ENCODE measurements at regions not wholly inside any gene's neighbourhood (a gene's known extent, or its start where the extent isn't known, plus 50 kb on each side); places are given as distances from the start of the nearest gene placed in this dataset.

GRCh38 chr4:22595684-22596083 is 79.8 kb upstream of the ADGRA3 start:
- no peak overlapping the region for H3K4me3 Mint-ChIP-seq
- TF ChIP-seq PREB (CRISPR knock-in tag; IDR thresholded peaks at IDR 0.05; ENCODE audit: borderline replicate concordance) (no peak), MYBL2 (CRISPR knock-in tag; IDR thresholded peaks at IDR 0.05) (no peak), SMAD3 (CRISPR knock-in tag; IDR thresholded peaks at IDR 0.05; ENCODE audit: borderline replicate concordance) (no peak), ZNF219 (CRISPR knock-in tag; IDR thresholded peaks at IDR 0.05; ENCODE audit: borderline replicate concordance) (no peak), TCF7 (CRISPR knock-in tag; IDR thresholded peaks at IDR 0.05; ENCODE audit: low read depth) (no peak), GRHL2 (CRISPR knock-in tag; IDR thresholded peaks at IDR 0.05; ENCODE audit: insufficient replicate concordance, severe bottlenecking) (no peak), OVOL2 (CRISPR knock-in tag; IDR thresholded peaks at IDR 0.05; ENCODE audit: borderline replicate concordance) (no peak), FOXJ3 (CRISPR knock-in tag; IDR thresholded peaks at IDR 0.05; ENCODE audit: borderline replicate concordance) (no peak), MXD4 (CRISPR knock-in tag; IDR thresholded peaks at IDR 0.05; ENCODE audit: borderline replicate concordance) (no peak), SMAD4 (CRISPR knock-in tag; IDR thresholded peaks at IDR 0.05) (no peak), ZNF396 (CRISPR knock-in tag; IDR thresholded peaks at IDR 0.05; ENCODE audit: borderline replicate concordance) (no peak), ATF2 (CRISPR knock-in tag; IDR thresholded peaks at IDR 0.05; ENCODE audit: borderline replicate concordance, low read depth) (no peak), ZBTB21 (CRISPR knock-in tag; IDR thresholded peaks at IDR 0.05; ENCODE audit: borderline replicate concordance) (no peak), SP1 (CRISPR knock-in tag; conservative IDR thresholded peaks at IDR 0.05) (no peak)
- TF ChIP-seq, protein P1, sequence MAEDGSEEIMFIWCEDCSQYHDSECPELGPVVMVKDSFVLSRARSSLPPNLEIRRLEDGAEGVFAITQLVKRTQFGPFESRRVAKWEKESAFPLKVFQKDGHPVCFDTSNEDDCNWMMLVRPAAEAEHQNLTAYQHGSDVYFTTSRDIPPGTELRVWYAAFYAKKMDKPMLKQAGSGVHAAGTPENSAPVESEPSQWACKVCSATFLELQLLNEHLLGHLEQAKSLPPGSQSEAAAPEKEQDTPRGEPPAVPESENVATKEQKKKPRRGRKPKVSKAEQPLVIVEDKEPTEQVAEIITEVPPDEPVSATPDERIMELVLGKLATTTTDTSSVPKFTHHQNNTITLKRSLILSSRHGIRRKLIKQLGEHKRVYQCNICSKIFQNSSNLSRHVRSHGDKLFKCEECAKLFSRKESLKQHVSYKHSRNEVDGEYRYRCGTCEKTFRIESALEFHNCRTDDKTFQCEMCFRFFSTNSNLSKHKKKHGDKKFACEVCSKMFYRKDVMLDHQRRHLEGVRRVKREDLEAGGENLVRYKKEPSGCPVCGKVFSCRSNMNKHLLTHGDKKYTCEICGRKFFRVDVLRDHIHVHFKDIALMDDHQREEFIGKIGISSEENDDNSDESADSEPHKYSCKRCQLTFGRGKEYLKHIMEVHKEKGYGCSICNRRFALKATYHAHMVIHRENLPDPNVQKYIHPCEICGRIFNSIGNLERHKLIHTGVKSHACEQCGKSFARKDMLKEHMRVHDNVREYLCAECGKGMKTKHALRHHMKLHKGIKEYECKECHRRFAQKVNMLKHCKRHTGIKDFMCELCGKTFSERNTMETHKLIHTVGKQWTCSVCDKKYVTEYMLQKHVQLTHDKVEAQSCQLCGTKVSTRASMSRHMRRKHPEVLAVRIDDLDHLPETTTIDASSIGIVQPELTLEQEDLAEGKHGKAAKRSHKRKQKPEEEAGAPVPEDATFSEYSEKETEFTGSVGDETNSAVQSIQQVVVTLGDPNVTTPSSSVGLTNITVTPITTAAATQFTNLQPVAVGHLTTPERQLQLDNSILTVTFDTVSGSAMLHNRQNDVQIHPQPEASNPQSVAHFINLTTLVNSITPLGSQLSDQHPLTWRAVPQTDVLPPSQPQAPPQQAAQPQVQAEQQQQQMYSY (CRISPR knock-in tag; IDR thresholded peaks at IDR 0.05) = no peak
- TF ChIP-seq, protein P2, sequence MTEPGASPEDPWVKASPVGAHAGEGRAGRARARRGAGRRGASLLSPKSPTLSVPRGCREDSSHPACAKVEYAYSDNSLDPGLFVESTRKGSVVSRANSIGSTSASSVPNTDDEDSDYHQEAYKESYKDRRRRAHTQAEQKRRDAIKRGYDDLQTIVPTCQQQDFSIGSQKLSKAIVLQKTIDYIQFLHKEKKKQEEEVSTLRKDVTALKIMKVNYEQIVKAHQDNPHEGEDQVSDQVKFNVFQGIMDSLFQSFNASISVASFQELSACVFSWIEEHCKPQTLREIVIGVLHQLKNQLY (CRISPR knock-in tag; IDR thresholded peaks at IDR 0.05) = no peak
- peaks cover 8% of the 10 kb centered on the region for H3K4me1 Mint-ChIP-seq
- DNase-seq (ENCODE audit: low spot score) (no peak), ATAC-seq (no peak)
- POLR2A ChIA-PET = no interaction called here
- no peaks in the 10 kb centered on the region for H3K36me3 Mint-ChIP-seq
- H3K27ac Mint-ChIP-seq = no peak overlapping the region
- CTCF ChIA-PET = no interaction called here
- no peaks in the 10 kb centered on the region for H3K27me3 Mint-ChIP-seq (ENCODE audit: low read depth)
- no peaks in the 10 kb centered on the region for H3K9me3 Mint-ChIP-seq

- DNase-seq (ENCODE audit: low spot score) (no peak), ATAC-seq (no peak)
- H3K27me3 Mint-ChIP-seq (ENCODE audit: low read depth) = no peaks in the 10 kb centered on the region
- H3K36me3 Mint-ChIP-seq = no peaks in the 10 kb centered on the region
- no peak overlapping the region for H3K4me3 Mint-ChIP-seq
- H3K9me3 Mint-ChIP-seq = no peaks in the 10 kb centered on the region
- no peak for TF ChIP-seq IRF2 (CRISPR knock-in tag; IDR thresholded peaks at IDR 0.05; ENCODE audit: borderline replicate concordance, low read depth)
- no peak for TF ChIP-seq GRHL2 (CRISPR knock-in tag; IDR thresholded peaks at IDR 0.05; ENCODE audit: insufficient replicate concordance, severe bottlenecking)
- TF ChIP-seq GABPB1 (CRISPR knock-in tag; IDR thresholded peaks at IDR 0.05) = no peak
- no peak for TF ChIP-seq TEAD4 (CRISPR knock-in tag; IDR thresholded peaks at IDR 0.05)
- no peak for TF ChIP-seq ZBTB21 (CRISPR knock-in tag; IDR thresholded peaks at IDR 0.05; ENCODE audit: borderline replicate concordance)
- no peak for TF ChIP-seq NFATC4 (CRISPR knock-in tag; IDR thresholded peaks at IDR 0.05)
- no peak for TF ChIP-seq NFYB (CRISPR knock-in tag; conservative IDR thresholded peaks at IDR 0.05; ENCODE audit: low read depth)
- no peak overlapping the region for H3K27ac Mint-ChIP-seq
- peaks cover 10% of the 10 kb centered on the region for H3K4me1 Mint-ChIP-seq
- POLR2A ChIA-PET = no interaction called here
- CTCF ChIA-PET = no interaction called here
Observed at GRCh38 chr4:22596409-22596808, 80.5 kb upstream of the ADGRA3 start.

Measured in WTC11 (cell line).